ENCODE measurements at regions not wholly inside any gene's neighbourhood (a gene's known extent, or its start where the extent isn't known, plus 50 kb on each side); places are given as distances from the start of the nearest gene placed in this dataset.

DNA sequence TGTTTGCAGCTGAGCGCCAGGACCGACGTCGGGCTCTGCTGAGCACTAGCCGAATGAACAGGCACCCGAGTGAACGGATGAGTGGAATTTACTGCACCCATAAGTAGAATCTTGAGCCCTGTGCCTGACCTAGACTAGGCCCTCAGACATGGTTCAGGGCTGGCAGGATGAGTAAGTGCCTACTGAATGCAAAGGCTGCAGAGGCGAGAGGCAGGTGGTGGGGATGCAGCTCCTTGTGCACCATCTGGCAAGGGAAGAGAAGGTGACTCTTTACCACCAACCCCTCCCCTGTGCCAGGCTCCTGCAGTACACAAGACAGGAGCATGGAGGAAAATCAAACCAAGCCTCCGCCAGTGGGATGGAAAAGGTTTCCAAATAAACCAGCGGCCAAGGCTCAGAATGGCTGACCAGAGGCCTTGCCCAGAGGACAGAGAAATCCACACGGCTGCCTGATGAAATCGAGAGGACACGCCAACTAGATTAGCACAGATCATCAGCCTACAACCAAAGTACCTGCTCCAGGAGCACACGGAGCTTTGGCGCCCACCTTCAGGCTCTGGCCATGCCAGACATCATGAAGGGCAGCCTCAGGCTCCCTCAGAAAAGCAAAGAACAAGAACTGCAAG, 141.7 kb upstream of the IQSEC1 start:
- DNase-seq (ENCODE audit: low read depth), result peak; percentile 67
- TF ChIP-seq, protein P1, sequence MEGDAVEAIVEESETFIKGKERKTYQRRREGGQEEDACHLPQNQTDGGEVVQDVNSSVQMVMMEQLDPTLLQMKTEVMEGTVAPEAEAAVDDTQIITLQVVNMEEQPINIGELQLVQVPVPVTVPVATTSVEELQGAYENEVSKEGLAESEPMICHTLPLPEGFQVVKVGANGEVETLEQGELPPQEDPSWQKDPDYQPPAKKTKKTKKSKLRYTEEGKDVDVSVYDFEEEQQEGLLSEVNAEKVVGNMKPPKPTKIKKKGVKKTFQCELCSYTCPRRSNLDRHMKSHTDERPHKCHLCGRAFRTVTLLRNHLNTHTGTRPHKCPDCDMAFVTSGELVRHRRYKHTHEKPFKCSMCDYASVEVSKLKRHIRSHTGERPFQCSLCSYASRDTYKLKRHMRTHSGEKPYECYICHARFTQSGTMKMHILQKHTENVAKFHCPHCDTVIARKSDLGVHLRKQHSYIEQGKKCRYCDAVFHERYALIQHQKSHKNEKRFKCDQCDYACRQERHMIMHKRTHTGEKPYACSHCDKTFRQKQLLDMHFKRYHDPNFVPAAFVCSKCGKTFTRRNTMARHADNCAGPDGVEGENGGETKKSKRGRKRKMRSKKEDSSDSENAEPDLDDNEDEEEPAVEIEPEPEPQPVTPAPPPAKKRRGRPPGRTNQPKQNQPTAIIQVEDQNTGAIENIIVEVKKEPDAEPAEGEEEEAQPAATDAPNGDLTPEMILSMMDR (conservative IDR thresholded peaks at IDR 0.05; ENCODE audit: low read depth, low read length), result no peak
- H3K4me3 ChIP-seq (ENCODE audit: low read depth, low read length), result no peak overlapping the region

DNA sequence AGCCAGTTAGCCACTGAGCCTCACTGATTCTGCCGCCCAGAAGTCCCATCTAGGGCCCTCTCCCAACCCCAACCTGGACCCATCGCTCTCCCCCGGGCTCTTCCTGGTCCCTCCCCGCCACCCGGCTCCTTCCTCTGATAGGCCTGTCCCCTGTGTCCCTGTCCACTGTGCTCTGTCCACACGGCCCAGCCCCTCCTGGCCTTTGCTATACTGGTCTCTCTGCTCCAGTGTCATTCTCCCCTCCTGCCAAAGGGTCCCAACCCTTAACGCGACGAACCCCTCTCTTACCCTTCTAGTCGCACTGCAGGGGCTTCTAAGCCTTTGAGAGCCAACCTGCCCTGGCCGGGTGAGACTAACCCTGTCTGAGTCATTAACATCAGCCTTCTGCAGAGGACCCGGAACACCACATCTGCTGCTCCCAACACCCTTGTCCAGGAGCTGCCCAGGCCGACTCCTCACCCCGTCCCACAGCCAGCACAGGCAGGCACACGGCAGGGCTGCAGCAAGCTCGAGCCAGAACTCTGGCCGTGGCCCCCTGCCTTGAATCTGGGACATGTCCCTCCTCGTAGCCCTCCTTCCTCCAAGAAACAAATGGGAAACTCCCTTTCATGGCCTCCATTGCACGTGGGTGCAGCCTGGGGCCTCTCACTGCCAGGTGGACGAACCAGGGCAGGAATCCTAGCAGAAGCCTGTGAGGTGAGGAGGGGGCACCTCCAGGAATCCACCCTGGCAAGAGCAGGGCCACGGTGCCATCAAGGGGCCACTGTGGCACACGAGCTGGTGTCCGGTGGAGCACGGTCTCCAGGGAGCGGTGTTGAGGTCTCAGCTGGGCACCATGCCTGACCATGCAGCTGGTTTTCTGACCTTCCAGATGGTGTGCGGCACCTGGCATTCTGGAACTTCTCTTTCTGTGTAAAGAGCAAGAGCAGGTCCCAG, 140.9 kb upstream of the IQSEC1 start:
- no peak for DNase-seq (ENCODE audit: low read depth)
- TF ChIP-seq, protein P1 (conservative IDR thresholded peaks at IDR 0.05; ENCODE audit: low read depth, low read length), result no peak

DNA sequence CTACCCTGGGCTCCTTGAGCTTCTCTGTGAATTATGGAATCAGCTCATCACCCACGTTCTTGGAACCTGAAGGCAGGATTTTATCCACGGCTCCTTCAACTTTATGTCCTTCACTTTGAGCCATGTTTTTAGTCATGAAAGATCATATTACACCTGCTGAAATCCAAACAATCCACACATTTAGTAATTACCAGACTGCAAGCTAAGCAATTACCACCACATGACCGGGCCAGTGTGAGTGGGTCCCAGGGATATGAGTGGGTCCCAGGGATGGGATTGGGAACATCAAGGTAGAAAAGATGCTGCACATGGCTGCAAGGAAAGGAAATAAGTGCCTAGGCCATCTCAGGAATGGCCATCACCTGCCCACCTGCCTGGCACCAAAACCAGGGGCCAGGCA, 140.3 kb upstream of the IQSEC1 start:
- DNase-seq (ENCODE audit: low read depth), result no peak
- TF ChIP-seq, protein P1 (conservative IDR thresholded peaks at IDR 0.05; ENCODE audit: low read depth, low read length), result no peak
- H3K4me3 ChIP-seq (ENCODE audit: low read depth, low read length), result no peak overlapping the region

More for the DNA sequence above, 140.9 kb upstream of the IQSEC1 start:
- H3K4me3 ChIP-seq (ENCODE audit: low read depth, low read length), result no peak overlapping the region

DNA sequence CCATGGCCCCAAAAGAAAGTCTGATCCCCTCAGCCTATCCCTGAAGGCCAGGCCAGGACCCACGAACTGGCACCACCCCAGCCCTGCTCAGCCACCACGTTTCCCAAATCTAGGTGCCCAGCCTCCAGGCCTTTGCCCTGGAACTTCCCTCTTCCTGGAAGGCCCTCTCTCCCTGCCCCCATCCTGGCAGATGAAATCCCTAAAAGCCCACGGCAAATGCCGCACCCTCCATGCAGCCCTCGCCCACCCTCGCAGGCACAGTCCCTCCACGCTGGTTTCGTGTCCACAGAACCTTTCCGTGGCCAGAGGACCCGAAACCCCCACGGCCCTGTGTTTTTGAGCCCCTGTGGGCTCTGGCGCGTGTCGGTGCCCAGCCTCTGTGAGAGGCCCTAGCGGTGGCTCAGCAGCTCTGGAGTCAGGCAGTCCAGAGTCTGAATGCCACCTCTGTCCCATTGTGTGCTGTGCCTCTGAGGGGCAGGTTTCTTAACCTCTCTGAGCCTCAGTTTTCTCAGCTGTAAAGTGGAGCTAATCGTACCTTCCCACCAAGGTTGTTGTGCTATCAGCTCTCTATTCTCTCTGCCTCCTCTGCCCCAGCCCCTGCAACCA, 138.5 kb upstream of the IQSEC1 start:
- H3K4me3 ChIP-seq (ENCODE audit: low read depth, low read length), result no peak overlapping the region
- DNase-seq (ENCODE audit: low read depth), result no peak
- TF ChIP-seq, protein P1 (conservative IDR thresholded peaks at IDR 0.05; ENCODE audit: low read depth, low read length), result no peak

DNA sequence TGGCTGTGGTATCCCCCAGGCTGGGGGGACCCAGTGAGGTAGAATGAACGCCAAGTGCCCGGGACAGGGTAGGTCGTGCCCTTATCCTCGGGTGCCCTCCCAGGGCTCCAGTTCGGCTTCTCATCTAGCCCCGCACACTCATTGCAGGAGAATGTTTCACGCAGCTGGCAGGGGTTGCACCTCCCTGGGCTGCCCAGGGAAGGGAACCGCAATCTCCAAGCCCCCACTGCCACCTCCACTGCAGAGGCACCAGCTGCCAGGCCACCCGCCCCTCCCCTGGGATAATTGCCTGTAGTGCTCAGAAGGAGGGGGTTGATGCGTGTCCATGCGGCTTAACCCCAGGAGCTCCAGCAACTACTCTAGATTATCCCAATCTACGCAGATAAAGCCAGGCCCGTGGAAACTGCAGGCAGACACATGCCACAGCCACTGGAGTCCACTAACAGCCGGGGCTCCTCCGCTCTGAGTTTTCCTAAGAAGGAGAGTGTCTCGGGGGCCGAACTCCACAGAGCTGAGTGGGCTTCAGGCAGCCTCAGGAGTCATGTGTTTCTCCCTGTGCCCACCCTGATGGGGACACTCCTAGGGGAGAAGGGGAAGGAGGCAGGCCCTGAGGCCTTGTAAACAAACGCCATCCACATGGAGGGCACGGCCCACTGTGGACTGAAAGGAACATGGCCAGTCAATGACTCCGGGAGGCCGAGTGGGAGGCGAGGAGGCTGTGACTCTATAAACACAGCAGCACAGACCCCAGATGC, 137.2 kb upstream of the IQSEC1 start:
- H3K4me3 ChIP-seq (ENCODE audit: low read depth, low read length), result no peak overlapping the region
- TF ChIP-seq, protein P1 (conservative IDR thresholded peaks at IDR 0.05; ENCODE audit: low read depth, low read length), result no peak
- no peak for DNase-seq (ENCODE audit: low read depth)

DNA sequence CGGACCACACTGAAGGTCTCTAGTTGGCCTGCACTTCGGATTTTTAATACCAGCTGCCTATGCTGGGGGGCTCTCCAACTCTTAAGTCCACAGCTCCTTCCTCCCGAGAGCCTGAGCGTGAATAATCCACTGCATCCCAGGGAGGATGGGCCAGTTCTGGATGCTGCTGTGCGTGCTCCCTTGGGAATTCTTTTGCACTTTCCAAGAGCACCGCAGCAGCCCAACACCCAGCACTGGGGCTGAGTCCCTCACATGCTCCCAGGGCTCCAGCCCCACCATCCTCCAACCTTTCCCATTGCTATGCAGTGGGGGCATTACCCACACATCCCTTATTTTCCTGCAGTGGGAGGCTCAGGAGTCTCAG, 136.4 kb upstream of the IQSEC1 start:
- no peak overlapping the region for H3K4me3 ChIP-seq (ENCODE audit: low read depth, low read length)
- DNase-seq (ENCODE audit: low read depth), result no peak
- TF ChIP-seq, protein P1 (conservative IDR thresholded peaks at IDR 0.05; ENCODE audit: low read depth, low read length), result no peak
